Kidney (tissue), 13 donors: ENCODE measurements at regions not wholly inside any gene's neighbourhood (a gene's known extent, or its start where the extent isn't known, plus 50 kb on each side); places are given as distances from the start of the nearest gene placed in this dataset.

Experiments
- DNase-seq, 5 donors: peaks; one replicate each; pipeline ENCODE4 v3.0.0-alpha.2; 2013 to 2020
- FAIRE-seq: peaks from 2 replicates; lab custom pipeline; 2012; peaks lifted over from hg19 to GRCh38; lab: Jason Lieb, UNC
- H3K27ac ChIP-seq, 2 donors: one replicate each; pipeline ENCODE4 v1.7.0; 2013; ENCODE audit warnings: low read depth in 2 of 2, low read length in 2 of 2, inconsistent platforms in 1 of 2
- H3K27me3 ChIP-seq: one replicate; pipeline ENCODE4 v1.7.1; 2013; ENCODE audit warnings: low read length, inconsistent platforms; ENCODE audit not compliant: control insufficient read depth, insufficient read depth
- H3K36me3 ChIP-seq, 3 donors: one replicate each; pipeline versions ENCODE4 v1.7.0 to v1.7.1; 2013; ENCODE audit warnings: low read length in 3 of 3, control low read depth in 1 of 3, inconsistent platforms in 1 of 3; ENCODE audit not compliant: insufficient read depth in 3 of 3, control insufficient read depth in 2 of 3
- H3K4me1 ChIP-seq, 3 donors: one replicate each; pipeline versions ENCODE4 v1.7.0 to v1.7.1; 2013; ENCODE audit warnings: low read length in 3 of 3, inconsistent platforms in 1 of 3, low read depth in 1 of 3; ENCODE audit not compliant: control insufficient read depth in 2 of 3, insufficient read depth in 2 of 3
- H3K4me3 ChIP-seq, 3 donors: one replicate each; pipeline versions ENCODE4 v1.7.0 to v1.8.1; 2013; ENCODE audit warnings: low read length in 3 of 3, control low read depth in 1 of 3, inconsistent platforms in 1 of 3
- H3K9ac ChIP-seq, 3 donors: one replicate each; pipeline versions ENCODE4 v1.7.0 to v1.7.1; 2013; ENCODE audit warnings: low read length in 3 of 3, control low read depth in 1 of 3, inconsistent platforms in 1 of 3
- H3K9me3 ChIP-seq, 3 donors: one replicate each; pipeline versions ENCODE4 v1.7.0 to v1.7.1; 2013; ENCODE audit warnings: low read length in 3 of 3, control low read depth in 1 of 3, inconsistent platforms in 1 of 3; ENCODE audit not compliant: control insufficient read depth in 2 of 3, insufficient read depth in 1 of 3
- intact Hi-C: fragments of 100-400 bp; cut with DNase I; formaldehyde crosslinking; loops from one replicate; pipeline ENCODE4 v1.11.1; 2022
- TF ChIP-seq, protein P1 (sequence below): IDR thresholded peaks from 3 replicates; pipeline ENCODE4 v1.5.1; 2012; ENCODE audit warnings: mild to moderate bottlenecking, moderate library complexity, borderline replicate concordance; ENCODE audit not compliant: insufficient read depth; ENCODE audit errors: extremely low read depth
- donor health status: control.
- donor health status: control.
- donor health status: control.
- donor health status: control.
- donor health status: control.
- donor health status: DM: yes; HTN: yes; CAD: no.
- donor health status: Normal renal cell carcinoma (clear cell type).

DNA sequence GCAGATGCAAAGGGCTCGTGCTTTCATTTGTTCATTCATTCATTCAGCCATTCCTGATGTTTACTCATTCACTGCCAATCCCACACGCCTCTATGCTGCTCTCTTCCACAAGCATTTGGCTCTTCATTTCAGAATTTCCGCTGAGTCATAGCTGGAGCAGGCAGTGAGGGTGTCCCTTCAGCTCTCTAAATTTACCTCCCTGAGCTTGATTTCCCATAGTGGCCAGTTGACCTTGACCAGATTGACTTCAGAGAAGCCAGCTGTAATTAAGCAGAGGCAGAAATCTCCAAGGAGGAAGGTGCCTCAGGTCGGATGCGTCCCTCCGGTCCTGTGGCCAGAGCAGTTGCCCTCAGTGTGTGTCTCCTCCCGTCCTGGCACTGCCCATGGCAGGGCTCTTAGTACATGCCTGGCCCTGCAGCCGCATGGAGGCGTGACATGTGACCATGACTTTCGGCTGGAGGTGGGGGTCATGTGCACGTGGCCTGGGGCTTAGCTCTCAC lies 267.2 kb upstream of the ECI2 start:
- Histone ChIP-seq H3K4me3 (no peak overlapping the region), H3K27me3 (no peaks in the 10 kb centered on the region), H3K36me3 (no peaks in the 10 kb centered on the region), H3K4me1 (peaks cover 0 to 5% (median 3%) of the 10 kb centered on the region in 3 donors), H3K27ac (no peak overlapping the region), H3K9me3 (no peaks in the 10 kb centered on the region), H3K9ac (no peak overlapping the region)
- DNase-seq (peak in 1 of 5 donors; percentile 31), FAIRE-seq (no peak)
- TF ChIP-seq, protein P1, sequence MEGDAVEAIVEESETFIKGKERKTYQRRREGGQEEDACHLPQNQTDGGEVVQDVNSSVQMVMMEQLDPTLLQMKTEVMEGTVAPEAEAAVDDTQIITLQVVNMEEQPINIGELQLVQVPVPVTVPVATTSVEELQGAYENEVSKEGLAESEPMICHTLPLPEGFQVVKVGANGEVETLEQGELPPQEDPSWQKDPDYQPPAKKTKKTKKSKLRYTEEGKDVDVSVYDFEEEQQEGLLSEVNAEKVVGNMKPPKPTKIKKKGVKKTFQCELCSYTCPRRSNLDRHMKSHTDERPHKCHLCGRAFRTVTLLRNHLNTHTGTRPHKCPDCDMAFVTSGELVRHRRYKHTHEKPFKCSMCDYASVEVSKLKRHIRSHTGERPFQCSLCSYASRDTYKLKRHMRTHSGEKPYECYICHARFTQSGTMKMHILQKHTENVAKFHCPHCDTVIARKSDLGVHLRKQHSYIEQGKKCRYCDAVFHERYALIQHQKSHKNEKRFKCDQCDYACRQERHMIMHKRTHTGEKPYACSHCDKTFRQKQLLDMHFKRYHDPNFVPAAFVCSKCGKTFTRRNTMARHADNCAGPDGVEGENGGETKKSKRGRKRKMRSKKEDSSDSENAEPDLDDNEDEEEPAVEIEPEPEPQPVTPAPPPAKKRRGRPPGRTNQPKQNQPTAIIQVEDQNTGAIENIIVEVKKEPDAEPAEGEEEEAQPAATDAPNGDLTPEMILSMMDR = no peak
- intact Hi-C loops = no loop called here

DNA sequence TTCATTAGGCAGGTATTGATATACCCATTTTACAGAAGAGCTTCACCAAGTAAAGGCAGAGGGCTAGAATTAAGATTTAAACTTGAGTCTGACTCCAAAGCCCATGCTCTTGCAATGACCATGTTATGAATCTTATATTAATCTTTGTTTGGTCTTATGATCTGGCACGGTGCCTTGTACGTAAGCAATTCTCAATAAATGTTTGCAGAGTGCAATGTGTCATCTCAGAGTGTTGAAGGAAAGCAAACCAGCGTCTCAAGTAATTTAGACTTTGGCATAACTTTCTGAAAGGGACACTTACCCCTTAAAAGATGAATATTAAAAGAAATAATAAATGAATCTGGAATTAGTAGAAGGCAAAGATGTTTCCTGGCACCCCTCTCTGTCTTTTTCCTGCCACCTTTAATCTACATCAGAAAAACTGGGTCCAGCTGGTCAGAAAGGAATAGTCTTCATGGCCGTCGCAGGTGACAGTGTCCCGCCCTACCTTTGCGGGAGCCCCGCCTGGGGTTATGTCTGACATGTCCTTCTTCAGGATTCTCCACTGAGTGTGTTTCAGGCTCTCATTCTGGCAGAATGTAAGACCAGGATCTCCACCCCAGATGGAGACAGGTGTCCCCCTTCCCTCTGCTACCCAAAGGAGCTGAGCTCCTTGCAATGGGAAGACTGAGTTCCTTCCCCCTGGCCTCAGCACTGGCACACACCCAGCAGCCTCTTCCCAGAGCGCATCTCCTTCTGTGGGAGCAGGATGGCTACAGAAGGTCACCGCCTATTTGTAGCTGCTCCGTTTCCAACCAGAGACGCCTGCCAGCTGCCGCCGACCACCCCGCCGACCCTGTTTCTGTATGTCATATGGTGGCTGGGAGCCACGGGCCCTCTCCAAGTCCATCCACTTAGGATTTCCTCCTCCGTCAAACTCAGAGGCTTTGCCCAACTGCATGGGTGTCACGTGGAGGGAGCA lies 266.3 kb upstream of the ECI2 start:
- H3K9me3 ChIP-seq = no peaks in the 10 kb centered on the region
- TF ChIP-seq, protein P1 = no peak
- no peaks in the 10 kb centered on the region for H3K36me3 ChIP-seq
- H3K4me1 ChIP-seq = peaks cover 0 to 5% (median 3%) of the 10 kb centered on the region in 3 donors
- H3K4me3 ChIP-seq = no peak overlapping the region
- H3K27me3 ChIP-seq = no peaks in the 10 kb centered on the region
- no peak for FAIRE-seq
- no peak overlapping the region for H3K27ac ChIP-seq
- no peak overlapping the region for H3K9ac ChIP-seq
- intact Hi-C loops = no loop called here
- peak in 2 of 5 donors; percentile 24 to 86 for DNase-seq

DNA sequence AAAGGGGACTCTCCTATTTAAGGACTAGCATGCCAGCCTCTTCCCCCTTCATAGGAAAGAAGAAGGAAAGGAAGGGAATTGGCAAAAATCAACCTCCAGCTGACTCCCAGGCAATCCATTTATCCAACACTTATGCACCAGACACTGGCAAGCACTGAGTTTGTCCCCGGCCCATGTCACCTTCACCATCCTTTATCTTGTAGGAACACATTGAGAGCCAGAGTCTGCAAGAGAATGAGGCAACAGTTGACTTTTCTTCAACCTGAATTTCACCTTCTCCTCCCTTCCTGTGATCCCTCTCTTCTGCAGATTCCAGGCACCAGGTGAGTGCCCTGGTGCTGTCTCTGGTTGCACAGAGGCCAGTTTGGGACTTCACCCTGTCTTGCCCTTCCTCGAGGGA lies 264.3 kb upstream of the ECI2 start:
- DNase-seq (no peak), FAIRE-seq (no peak)
- intact Hi-C loops = no loop called here
- no peak overlapping the region for H3K4me3 ChIP-seq
- no peak overlapping the region for H3K27ac ChIP-seq
- no peak overlapping the region for H3K9ac ChIP-seq
- TF ChIP-seq, protein P1 = no peak
- peaks cover 0 to 5% (median 0%) of the 10 kb centered on the region in 3 donors for H3K4me1 ChIP-seq
- no peaks in the 10 kb centered on the region for H3K36me3 ChIP-seq
- H3K27me3 ChIP-seq = no peaks in the 10 kb centered on the region
- H3K9me3 ChIP-seq = no peaks in the 10 kb centered on the region
